NCI-H226 (cell line): ENCODE measurements at regions not wholly inside any gene's neighbourhood (a gene's known extent, or its start where the extent isn't known, plus 50 kb on each side); places are given as distances from the start of the nearest gene placed in this dataset.
"Not testable (repeated sequence)": the region's sequence is repeated elsewhere in the genome, so short reads cannot be mapped to it uniquely, and the experiment has no call there.

Experiments used
- DNase-seq: peaks from one replicate; pipeline ENCODE4 v3.0.0-alpha.2; 2015

- DNase-seq: not testable (repeated sequence)
These were observed 927.9 kb downstream of the PLA2G4A start for GRCh38 chr1:187756684-187757083.

- DNase-seq: peak; percentile 13
These were observed 931.1 kb downstream of the PLA2G4A start for GRCh38 chr1:187759825-187760333.

GRCh38 chr1:187762118-187762517, 933.4 kb downstream of the PLA2G4A start:
- peak; percentile 63 for DNase-seq

GRCh38 chr1:187763465-187763864, 934.7 kb downstream of the PLA2G4A start:
- DNase-seq: no peak

- DNase-seq: no peak
These were observed 935.2 kb downstream of the PLA2G4A start for GRCh38 chr1:187763976-187764375.

- DNase-seq: no peak
These were observed 942.6 kb downstream of the PLA2G4A start for GRCh38 chr1:187771396-187771795.

- DNase-seq: no peak
These were observed 944.4 kb downstream of the PLA2G4A start for GRCh38 chr1:187773168-187773567.

GRCh38 chr1:187787736-187788135, 959.0 kb downstream of the PLA2G4A start:
- DNase-seq: no peak

- DNase-seq: no peak
These were observed 960.0 kb downstream of the PLA2G4A start for GRCh38 chr1:187788718-187789117.

- DNase-seq: no peak
These were observed 962.0 kb downstream of the PLA2G4A start for GRCh38 chr1:187790724-187791123.

- no peak for DNase-seq
These were observed 965.8 kb downstream of the PLA2G4A start for GRCh38 chr1:187794561-187794960.

- no peak for DNase-seq
These were observed 980.8 kb downstream of the PLA2G4A start for GRCh38 chr1:187809549-187809948.

- peak; percentile 59 for DNase-seq
These were observed 987.9 kb downstream of the PLA2G4A start for GRCh38 chr1:187816646-187817045.

- DNase-seq: no peak
These were observed 989.0 kb downstream of the PLA2G4A start for GRCh38 chr1:187817782-187818181.

GRCh38 chr1:187819086-187819485, 990.3 kb downstream of the PLA2G4A start:
- DNase-seq: peak; percentile 8

GRCh38 chr1:187836557-187836956, 1007.8 kb downstream of the PLA2G4A start:
- no peak for DNase-seq

GRCh38 chr1:187837787-187838186, 1009.0 kb downstream of the PLA2G4A start:
- no peak for DNase-seq

- DNase-seq: no peak
These were observed 1009.9 kb downstream of the PLA2G4A start for GRCh38 chr1:187838335-187839293.

GRCh38 chr1:187839873-187840272, 1011.1 kb downstream of the PLA2G4A start:
- DNase-seq: peak; percentile 49

- DNase-seq: peak; percentile 95
These were observed 1011.8 kb downstream of the PLA2G4A start for GRCh38 chr1:187840557-187840956.

GRCh38 chr1:187842406-187843165, 1013.8 kb downstream of the PLA2G4A start:
- peak; percentile 96 for DNase-seq

GRCh38 chr1:187844313-187844712, 1015.6 kb downstream of the PLA2G4A start:
- no peak for DNase-seq

- no peak for DNase-seq
These were observed 1018.8 kb downstream of the PLA2G4A start for GRCh38 chr1:187847531-187847930.

- DNase-seq: no peak
These were observed 1019.6 kb downstream of the PLA2G4A start for GRCh38 chr1:187848321-187848720.
